GM12878 (cell line): ENCODE measurements at regions not wholly inside any gene's neighbourhood (a gene's known extent, or its start where the extent isn't known, plus 50 kb on each side); places are given as distances from the start of the nearest gene placed in this dataset.
"Not testable (repeated sequence)": the region's sequence is repeated elsewhere in the genome, so short reads cannot be mapped to it uniquely, and the experiment has no call there.

Source experiments
- ATAC-seq: fragments of 200-7000 bp; cut with Tn5 transposase; 3 replicates; pipeline ENCODE4 v1.9.1; 2020; ENCODE audit warnings: mild to moderate bottlenecking, moderate library complexity
- BruUV-seq: library from RNA; stranded (reverse); fragments of 400-500 nt; replicated peaks from 2 replicates; lab custom pipeline; 2021; lab: Mats Ljungman, UMichigan
- CTCF ChIA-PET: fragments of 300-600 bp; sonication (Branson Sonifier 250); formaldehyde crosslinking; extraction: SDS; loops from one replicate; lab custom pipeline; 2021; ENCODE audit warnings: inconsistent platforms; lab: Yijun Ruan, JAX
- POLR2A ChIA-PET: fragments of 350-600 bp; formaldehyde crosslinking; extraction: SDS; loops from one replicate; lab custom pipeline; 2021; ENCODE audit warnings: inconsistent platforms; lab: Charles Lee
- RAD21 ChIA-PET: fragments of 300-600 bp; sonication (Branson Sonifier 250); formaldehyde crosslinking; loops from one replicate; lab custom pipeline; 2023; ENCODE audit warnings: antibody characterized with exemption; ENCODE audit not compliant: unreplicated experiment; lab: Charles Lee
- SMC1A ChIA-PET: fragments of 300-600 bp; sonication (Branson Sonifier 250); formaldehyde crosslinking; loops from one replicate; lab custom pipeline; 2023; ENCODE audit not compliant: unreplicated experiment, uncharacterized antibody; lab: Charles Lee
- DNase-seq: peaks from one replicate; pipeline ENCODE4 v3.0.0-alpha.2; 2011; ENCODE audit warnings: low read depth, low spot score
- FAIRE-seq: peaks from 3 replicates; lab custom pipeline; 2011; peaks lifted over from hg19 to GRCh38; lab: Jason Lieb, UNC
- H2AFZ ChIP-seq: 2 replicates; pipeline ENCODE4 v1.6.0; 2011; ENCODE audit warnings: low read depth, low read length, control low read depth; ENCODE audit not compliant: control insufficient read depth
- H3K27ac ChIP-seq: 2 replicates; pipeline ENCODE4 v1.5.1; 2011; ENCODE audit warnings: control low read depth; ENCODE audit not compliant: control insufficient read depth, insufficient read depth
- H3K27me3 ChIP-seq, 2 experiments: replicated peaks in 1 of 2; 2 replicates each; pipeline versions ENCODE4 v1.6.0 to v1.6.1; 2011; ENCODE audit warnings: low read length in 1 of 2; ENCODE audit not compliant: control insufficient read depth in 2 of 2, insufficient read depth in 2 of 2
- H3K36me3 ChIP-seq, 2 experiments: 2 replicates each; pipeline ENCODE4 v1.5.1; 2011; ENCODE audit warnings: low read length in 1 of 2; ENCODE audit not compliant: control insufficient read depth in 2 of 2, insufficient read depth in 2 of 2
- H3K4me1 ChIP-seq: 2 replicates; pipeline ENCODE4 v1.6.1; 2011; ENCODE audit warnings: mild to moderate bottlenecking, low read length, moderate library complexity, mixed read lengths; ENCODE audit not compliant: control insufficient read depth, insufficient read depth
- H3K4me2 ChIP-seq: 2 replicates; pipeline ENCODE4 v1.6.0; 2011; ENCODE audit warnings: control low read depth; ENCODE audit not compliant: control insufficient read depth, insufficient read depth
- H3K4me3 ChIP-seq: fragments of 200-600 bp; sonication (generic); 2 replicates; pipeline ENCODE4 v1.5.1; 2016
- H3K79me2 ChIP-seq: 2 replicates; pipeline ENCODE4 v1.6.0; 2011; ENCODE audit warnings: low read length; ENCODE audit not compliant: control insufficient read depth, insufficient read depth
- H3K9ac ChIP-seq: 2 replicates; pipeline ENCODE4 v1.8.0; 2011; ENCODE audit warnings: low read length, control low read depth, mixed read lengths; ENCODE audit not compliant: control insufficient read depth, insufficient read depth
- H3K9me3 ChIP-seq: replicated peaks from 3 replicates; pipeline ENCODE4 v1.5.1; 2011; ENCODE audit warnings: mild to moderate bottlenecking, low read length; ENCODE audit not compliant: control insufficient read depth, insufficient read depth
- H4K20me1 ChIP-seq: 2 replicates; pipeline ENCODE4 v1.6.0; 2011; ENCODE audit not compliant: control insufficient read depth, insufficient read depth
- BRCA1 ChIP-seq: IDR thresholded peaks from 2 replicates; pipeline ENCODE4 v1.6.1; 2011; ENCODE audit warnings: low read depth, low read length, improper control_type of control experiment
- CBX3 ChIP-seq: fragments of 200-600 bp; sonication (generic); IDR thresholded peaks from 2 replicates; pipeline ENCODE4 v1.6.1; 2016; ENCODE audit warnings: low read depth, borderline replicate concordance
- CHD1 ChIP-seq: IDR thresholded peaks from 2 replicates; pipeline ENCODE4 v1.6.1; 2012; ENCODE audit warnings: low read depth, low read length, improper control_type of control experiment
- CHD2 ChIP-seq: IDR thresholded peaks from 2 replicates; pipeline ENCODE4 v1.6.1; 2011; ENCODE audit warnings: low read depth, low read length, improper control_type of control experiment, borderline replicate concordance
- E4F1 ChIP-seq: fragments of 450-650 bp; IDR thresholded peaks from 2 replicates; pipeline ENCODE4 v1.6.1; 2018; ENCODE audit warnings: borderline replicate concordance, mild to moderate bottlenecking; ENCODE audit not compliant: partially characterized antibody
- KDM1A ChIP-seq: fragments of 200-600 bp; sonication (generic); IDR thresholded peaks from 2 replicates; pipeline ENCODE4 v1.6.1; 2016; ENCODE audit warnings: borderline replicate concordance
- MYC ChIP-seq: IDR thresholded peaks from 2 replicates; pipeline ENCODE4 v1.6.1; 2011; ENCODE audit warnings: mild to moderate bottlenecking, low read length, moderate library complexity, inconsistent platforms; ENCODE audit not compliant: insufficient read depth, insufficient replicate concordance, insufficient read length, severe bottlenecking
- NRF1 ChIP-seq: conservative IDR thresholded peaks from 2 replicates; pipeline ENCODE4 v1.6.1; 2011; ENCODE audit warnings: mild to moderate bottlenecking, low read depth, low read length, improper control_type of control experiment
- PML ChIP-seq: IDR thresholded peaks from 2 replicates; pipeline ENCODE4 v1.6.1; 2012; ENCODE audit warnings: low read length, inconsistent platforms
- RFX5 ChIP-seq: IDR thresholded peaks from 2 replicates; pipeline ENCODE4 v1.6.1; 2011; ENCODE audit warnings: low read depth, low read length, improper control_type of control experiment
- SRF ChIP-seq, 2 experiments: IDR thresholded peaks; 2 replicates each; pipeline ENCODE4 v1.6.1; 2011; ENCODE audit warnings: low read depth in 2 of 2, low read length in 2 of 2, mild to moderate bottlenecking in 1 of 2, moderate library complexity in 1 of 2
- WGBS: methylation state at CpG from one replicate; pipeline ENCODE4 v1.1.6; 2016; ENCODE audit warnings: low lambda C conversion rate; ENCODE audit not compliant: insufficient replicate concordance, insufficient coverage; ENCODE audit errors: missing lambda C conversion rate; 5-methylcytosine and 5-hydroxymethylcytosine counted together
- in situ Hi-C: fragments of 300-500 bp; cut with MboI; formaldehyde crosslinking; loops from 9 replicates; pipeline ENCODE4 v1.14.3; 2018; ENCODE audit warnings: mixed read lengths
- intact Hi-C: fragments of 100-400 bp; cut with micrococcal nuclease; formaldehyde crosslinking; loops from one replicate; pipeline ENCODE4 v1.14.2; 2022; ENCODE audit not compliant: unreplicated experiment

- no peaks in the 10 kb centered on the region for H4K20me1 ChIP-seq
- ATAC-seq (no peak), FAIRE-seq (no peak), DNase-seq (no peak)
- H3K27ac ChIP-seq: no peak overlapping the region
- SMC1A ChIA-PET: no interaction called here
- H2AFZ ChIP-seq: no peak overlapping the region
- no peaks in the 10 kb centered on the region for H3K36me3 ChIP-seq
- BruUV-seq: no TSS peak
- in situ Hi-C loops: no loop called here
- H3K79me2 ChIP-seq: no peaks in the 10 kb centered on the region
- 44% methylated on average over 2 of the region's 2 CpGs for WGBS
- peaks cover 0 to 2% of the 10 kb centered on the region in 2 experiments; a peak in 3 of 4 replicates for H3K27me3 ChIP-seq
- CTCF ChIA-PET: no interaction called here
- intact Hi-C loops: no loop called here
- POLR2A ChIA-PET: no interaction called here
- no peaks in the 10 kb centered on the region for H3K4me1 ChIP-seq
- no peak overlapping the region for H3K4me3 ChIP-seq
- H3K4me2 ChIP-seq: no peak overlapping the region
- RAD21 ChIA-PET: no interaction called here
- TF ChIP-seq CHD2 (no peak), NRF1 (no peak), PML (no peak), E4F1 (no peak), BRCA1 (no peak), MYC (no peak), CBX3 (no peak), CHD1 (no peak), RFX5 (no peak), SRF (IDR thresholded peaks at IDR 0.05; ENCODE audit: low read depth in 2 of 2, low read length in 2 of 2) (no peak), KDM1A (no peak)
- H3K9me3 ChIP-seq: no peaks in the 10 kb centered on the region
- no peak overlapping the region for H3K9ac ChIP-seq
These were observed 130.5 kb downstream of the KLF6 start for GRCh38 chr10:3654496-3654895.

GRCh38 chr10:3653303-3653702, 131.7 kb downstream of the KLF6 start:
- H3K36me3 ChIP-seq, H3K9me3 ChIP-seq, intact Hi-C loops, POLR2A ChIA-PET, in situ Hi-C loops, BruUV-seq, H3K79me2 ChIP-seq, DNase-seq, H2AFZ ChIP-seq, H4K20me1 ChIP-seq, FAIRE-seq, H3K27me3 ChIP-seq, H3K9ac ChIP-seq, ATAC-seq, SMC1A ChIA-PET, H3K4me1 ChIP-seq, CTCF ChIA-PET, H3K27ac ChIP-seq, RAD21 ChIA-PET, H3K4me3 ChIP-seq: not testable (repeated sequence)
- WGBS: 18% methylated on average over 2 of the region's 2 CpGs
- peak overlapping the region; percentile 47 for H3K4me2 ChIP-seq
